ENCODE measurements at regions not wholly inside any gene's neighbourhood (a gene's known extent, or its start where the extent isn't known, plus 50 kb on each side); places are given as distances from the start of the nearest gene placed in this dataset.

GRCh38 chr18:46334868-46335281, 230.7 kb downstream of the HAUS1 start (continued):
- TF ChIP-seq HIC1 (tag by site-specific recombination; IDR thresholded peaks at IDR 0.05) (peak; percentile 83), ZNF280D (tag by site-specific recombination; IDR thresholded peaks at IDR 0.05) (no peak), MZF1 (tag by site-specific recombination; IDR thresholded peaks at IDR 0.05; ENCODE audit: borderline replicate concordance) (no peak), ZNF426 (tag by site-specific recombination; IDR thresholded peaks at IDR 0.05) (no peak), ZBTB11 (tag by site-specific recombination; conservative IDR thresholded peaks at IDR 0.05; ENCODE audit: low read depth) (no peak), ZNF830 (tag by site-specific recombination; IDR thresholded peaks at IDR 0.05; ENCODE audit: low read depth) (no peak), ZNF518A (tag by site-specific recombination; conservative IDR thresholded peaks at IDR 0.05; ENCODE audit: low read depth) (no peak), ZNF677 (tag by site-specific recombination; IDR thresholded peaks at IDR 0.05) (no peak), ZNF701 (tag by site-specific recombination; IDR thresholded peaks at IDR 0.05) (no peak), YY2 (tag by site-specific recombination; IDR thresholded peaks at IDR 0.05) (no peak), ZBTB8A (tag by site-specific recombination; IDR thresholded peaks at IDR 0.05) (no peak), ZNF394 (tag by site-specific recombination; IDR thresholded peaks at IDR 0.05; ENCODE audit: borderline replicate concordance) (no peak; the same call in 1 of the 2 replicates), ATF2 (tag by site-specific recombination; IDR thresholded peaks at IDR 0.05; ENCODE audit: low read depth) (no peak), ZNF785 (tag by site-specific recombination; IDR thresholded peaks at IDR 0.05) (no peak), GLIS2 (tag by site-specific recombination; IDR thresholded peaks at IDR 0.05) (peak; percentile 31; the same call in 1 of the 2 replicates), PATZ1 (tag by site-specific recombination; IDR thresholded peaks at IDR 0.05) (no peak), ZNF16 (tag by site-specific recombination; IDR thresholded peaks at IDR 0.05; ENCODE audit: low read depth) (no peak), ZFHX2 (tag by site-specific recombination; conservative IDR thresholded peaks at IDR 0.05) (no peak; the same call in 1 of the 2 replicates), ZNF324 (tag by site-specific recombination; IDR thresholded peaks at IDR 0.05) (no peak), ZSCAN4 (tag by site-specific recombination; IDR thresholded peaks at IDR 0.05) (peak; percentile 97), ZFP37 (tag by site-specific recombination; IDR thresholded peaks at IDR 0.05) (no peak)
